ENCODE measurements at regions not wholly inside any gene's neighbourhood (a gene's known extent, or its start where the extent isn't known, plus 50 kb on each side); places are given as distances from the start of the nearest gene placed in this dataset.
A peak's percentile ranks its signal among the peaks of the same experiment; 100 is the strongest.

DNA sequence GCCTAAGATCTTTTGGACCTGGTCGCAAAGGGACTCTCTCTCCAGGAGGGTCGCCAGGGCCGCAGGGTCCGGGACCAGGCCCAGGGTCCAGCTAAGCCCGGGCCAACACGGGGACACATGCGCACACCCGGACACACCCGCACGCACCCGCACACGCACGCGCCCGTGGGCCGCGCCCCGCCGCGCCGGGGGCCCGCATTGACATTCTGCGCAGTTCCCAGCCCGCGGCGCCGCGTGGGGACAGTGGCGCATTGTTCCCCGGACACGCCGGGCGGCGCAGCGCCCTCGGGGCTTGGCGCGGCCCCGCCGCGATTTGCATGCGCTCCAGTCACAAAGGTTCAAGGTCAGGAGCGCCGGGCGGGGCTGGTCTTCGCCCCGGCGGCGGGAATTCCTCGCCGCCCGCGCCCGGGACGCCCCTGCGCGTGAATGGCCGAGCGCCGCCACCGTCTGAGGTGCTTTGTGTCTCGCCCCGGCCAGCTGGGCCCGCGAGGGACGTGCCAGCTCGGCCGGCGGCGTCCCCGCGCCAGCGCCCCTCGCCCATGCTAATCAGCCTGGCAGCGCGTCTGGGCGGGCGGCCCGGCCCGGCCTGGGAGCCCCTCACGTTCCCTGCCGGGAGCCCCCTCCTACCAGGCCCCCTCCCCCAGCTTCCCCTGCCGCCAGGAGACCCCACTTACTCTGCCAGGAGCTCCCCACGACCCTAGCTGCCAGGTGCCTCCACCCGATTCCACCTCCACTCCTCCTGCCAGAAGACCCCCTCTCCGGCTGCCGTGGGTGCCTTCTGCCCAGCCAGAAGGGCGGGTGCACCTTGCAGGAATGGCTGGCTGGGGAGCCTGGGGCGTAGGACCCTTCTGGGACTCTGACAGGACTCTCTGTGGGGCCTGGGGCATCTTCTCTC, 50.5 kb upstream of the WNT7B start:
- peak in 1 of 2 donors; percentile 66 for TF ChIP-seq POLR2A (IDR thresholded peaks at IDR 0.05)
- TF ChIP-seq, protein P1, sequence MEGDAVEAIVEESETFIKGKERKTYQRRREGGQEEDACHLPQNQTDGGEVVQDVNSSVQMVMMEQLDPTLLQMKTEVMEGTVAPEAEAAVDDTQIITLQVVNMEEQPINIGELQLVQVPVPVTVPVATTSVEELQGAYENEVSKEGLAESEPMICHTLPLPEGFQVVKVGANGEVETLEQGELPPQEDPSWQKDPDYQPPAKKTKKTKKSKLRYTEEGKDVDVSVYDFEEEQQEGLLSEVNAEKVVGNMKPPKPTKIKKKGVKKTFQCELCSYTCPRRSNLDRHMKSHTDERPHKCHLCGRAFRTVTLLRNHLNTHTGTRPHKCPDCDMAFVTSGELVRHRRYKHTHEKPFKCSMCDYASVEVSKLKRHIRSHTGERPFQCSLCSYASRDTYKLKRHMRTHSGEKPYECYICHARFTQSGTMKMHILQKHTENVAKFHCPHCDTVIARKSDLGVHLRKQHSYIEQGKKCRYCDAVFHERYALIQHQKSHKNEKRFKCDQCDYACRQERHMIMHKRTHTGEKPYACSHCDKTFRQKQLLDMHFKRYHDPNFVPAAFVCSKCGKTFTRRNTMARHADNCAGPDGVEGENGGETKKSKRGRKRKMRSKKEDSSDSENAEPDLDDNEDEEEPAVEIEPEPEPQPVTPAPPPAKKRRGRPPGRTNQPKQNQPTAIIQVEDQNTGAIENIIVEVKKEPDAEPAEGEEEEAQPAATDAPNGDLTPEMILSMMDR (IDR thresholded peaks at IDR 0.05), result peak in 4 of 6 experiments; percentile 10 to 43 (median 26)

All from adrenal gland (tissue), 5 donors.